HG02884 (cell line): ENCODE measurements at regions not wholly inside any gene's neighbourhood (a gene's known extent, or its start where the extent isn't known, plus 50 kb on each side); places are given as distances from the start of the nearest gene placed in this dataset.

Source experiments
- ATAC-seq: cut with Tn5 transposase; IDR thresholded peaks from one replicate; pipeline ENCODE4 v1.9.1; 2021; ENCODE audit warnings: mild to moderate bottlenecking, moderate library complexity; ENCODE audit not compliant: unreplicated experiment

DNA sequence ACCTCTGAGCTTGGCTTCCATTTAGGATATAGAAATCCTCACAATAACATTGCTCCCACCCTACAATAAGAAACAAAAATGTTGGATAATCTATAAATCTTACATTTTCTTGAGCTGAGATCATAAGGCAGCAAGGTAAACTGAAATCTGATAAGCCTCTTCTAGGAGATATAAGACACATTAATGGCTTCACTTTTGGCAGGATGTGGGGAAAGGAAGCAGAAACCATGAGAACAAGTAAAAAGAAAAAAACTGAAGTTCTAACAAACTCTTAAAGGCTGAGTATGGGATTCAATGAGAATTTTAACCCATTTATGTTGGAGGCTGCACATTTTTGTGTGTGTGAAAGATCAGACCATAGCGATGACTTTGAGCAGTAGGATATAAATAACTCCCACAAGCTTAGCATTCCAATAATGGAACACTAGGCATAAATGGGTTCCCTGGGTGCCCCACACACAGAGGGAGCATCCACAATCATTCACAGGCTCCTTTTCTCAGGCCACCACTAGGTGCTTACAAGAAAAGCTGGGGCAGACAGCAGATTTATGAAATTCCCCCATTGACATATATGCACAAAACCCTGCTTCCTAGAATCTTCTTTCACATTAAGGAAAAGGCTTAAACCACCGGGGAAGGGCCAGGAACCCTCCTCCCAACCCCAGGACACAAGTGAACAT, 564.9 kb upstream of the MGMT start:
- no peak for ATAC-seq

DNA sequence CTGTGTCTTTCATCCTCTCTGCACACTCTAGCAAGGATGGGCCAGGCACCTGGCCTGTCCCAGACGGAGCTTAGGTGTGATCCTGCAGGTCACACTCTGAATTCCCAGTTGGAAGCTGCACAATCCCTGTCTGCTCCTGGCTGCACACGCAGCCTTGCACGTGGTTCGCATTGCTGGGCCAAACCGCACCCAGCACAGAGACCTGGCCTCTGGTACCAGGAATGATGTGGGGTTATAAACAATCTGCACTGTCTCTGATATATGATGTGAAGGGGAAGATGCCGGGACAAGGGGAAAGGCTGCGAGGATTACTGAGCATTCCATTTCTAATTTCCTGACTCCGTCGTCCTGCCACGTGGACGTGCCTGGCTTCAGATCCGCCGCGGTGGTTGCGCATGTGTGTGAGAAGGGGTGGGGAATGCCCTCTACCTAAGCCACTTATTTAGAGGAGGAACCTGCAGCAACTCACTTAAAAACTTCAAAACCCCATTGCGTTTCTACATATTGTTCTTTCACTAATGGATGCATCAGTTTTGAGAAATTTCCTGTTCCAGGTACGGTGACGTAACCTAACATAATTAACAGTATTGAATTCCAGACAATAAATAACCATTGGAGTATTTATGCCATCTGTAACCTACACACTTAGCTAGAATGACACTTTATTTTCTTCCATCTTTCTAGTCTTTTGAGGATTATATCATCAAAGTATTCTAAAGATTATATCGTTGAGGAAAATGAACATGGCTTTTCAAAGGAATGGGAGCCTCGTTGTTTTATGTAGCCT, 559.7 kb upstream of the MGMT start:
- no peak for ATAC-seq

DNA sequence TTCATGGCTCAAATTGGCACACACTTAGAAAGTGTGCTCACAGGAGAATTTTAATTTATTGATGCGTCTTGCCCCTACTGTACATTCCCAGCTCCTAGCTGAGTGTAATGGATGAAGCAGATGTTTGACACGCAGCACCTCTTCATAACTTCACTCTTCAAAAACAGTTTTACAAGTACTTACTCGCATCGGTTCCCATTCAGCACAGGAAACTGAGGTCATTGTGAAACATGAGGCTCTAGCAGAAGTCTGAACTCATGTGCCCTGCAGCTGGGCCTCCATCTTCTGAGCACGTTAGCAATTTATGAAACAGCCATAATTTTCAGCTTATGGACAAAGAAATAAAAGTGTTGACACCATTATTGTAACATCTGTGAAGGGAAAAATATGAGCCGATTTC, 558.9 kb upstream of the MGMT start:
- no peak for ATAC-seq

DNA sequence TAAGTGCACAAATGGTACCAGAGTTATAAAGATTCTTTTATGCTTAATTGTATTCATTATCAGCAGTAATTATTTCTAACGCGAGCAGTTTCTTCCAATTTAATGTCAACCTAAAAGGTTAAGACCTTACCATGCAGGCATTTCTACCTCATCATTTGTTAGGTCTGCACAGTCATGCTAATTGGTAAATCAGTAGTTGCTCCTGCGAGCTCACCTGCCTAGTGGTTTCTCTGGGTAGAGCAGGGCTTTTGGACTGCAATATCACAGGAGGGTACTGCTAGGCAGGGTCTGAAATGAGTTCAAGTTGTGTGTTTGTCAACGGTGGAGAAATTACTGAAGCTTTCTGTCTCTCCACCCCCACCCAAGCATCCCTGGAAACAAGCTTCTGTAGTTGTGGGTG, 558.5 kb upstream of the MGMT start:
- ATAC-seq = no peak

DNA sequence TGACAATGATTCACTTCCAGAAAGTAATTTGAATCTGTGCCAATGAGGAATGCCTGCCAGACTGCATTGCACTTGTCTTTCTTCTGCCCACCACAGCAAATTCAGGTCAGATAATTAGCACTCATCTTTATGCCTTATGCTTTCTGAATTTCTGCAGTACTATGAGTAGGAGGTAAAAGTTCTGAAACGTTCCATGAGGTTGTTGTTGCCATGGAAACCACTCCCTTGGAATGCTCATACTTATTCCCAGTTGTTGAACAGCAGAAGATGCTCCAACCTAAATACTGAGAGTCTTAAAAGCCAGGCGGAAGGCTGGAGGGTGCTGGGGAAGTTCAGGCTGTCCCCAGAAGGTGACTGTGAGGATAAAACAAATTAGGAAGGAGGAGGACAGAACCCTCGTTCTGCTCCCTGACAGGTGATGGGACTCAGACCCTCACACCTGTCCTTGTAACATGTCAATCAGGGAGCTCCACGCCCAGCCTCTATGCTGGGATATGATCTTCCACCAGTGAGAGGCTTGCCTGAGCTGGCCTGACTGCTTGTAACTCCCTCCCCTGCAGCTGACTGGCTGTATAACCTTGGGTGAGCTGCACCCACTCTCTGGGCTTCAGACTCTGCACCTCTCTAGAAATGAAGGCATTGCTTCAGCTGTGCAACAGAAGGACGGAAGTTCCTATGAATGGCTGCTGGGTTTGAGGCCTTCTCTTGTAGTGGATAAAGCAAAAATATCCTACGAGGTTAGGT, 554.3 kb upstream of the MGMT start:
- ATAC-seq = no peak

DNA sequence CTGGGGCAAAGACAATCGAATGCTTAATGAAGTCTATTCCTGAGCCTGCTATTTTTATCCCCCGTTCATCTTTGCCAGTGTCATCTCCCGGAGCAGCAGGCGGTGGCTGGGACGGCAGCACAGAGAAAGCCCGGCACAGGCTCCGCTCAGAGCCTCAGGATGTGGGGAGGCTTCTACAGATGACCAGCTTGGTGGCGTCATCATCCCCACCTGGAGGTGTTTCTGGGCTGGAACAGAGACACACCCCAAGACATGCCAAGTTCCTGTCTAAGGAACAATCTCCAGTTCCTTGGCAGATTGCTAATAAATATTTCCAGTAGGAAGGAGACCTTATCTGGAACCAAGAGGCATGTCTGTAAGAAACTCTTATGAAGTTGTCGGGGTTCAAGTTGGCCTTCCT, 552.4 kb upstream of the MGMT start:
- ATAC-seq = no peak

DNA sequence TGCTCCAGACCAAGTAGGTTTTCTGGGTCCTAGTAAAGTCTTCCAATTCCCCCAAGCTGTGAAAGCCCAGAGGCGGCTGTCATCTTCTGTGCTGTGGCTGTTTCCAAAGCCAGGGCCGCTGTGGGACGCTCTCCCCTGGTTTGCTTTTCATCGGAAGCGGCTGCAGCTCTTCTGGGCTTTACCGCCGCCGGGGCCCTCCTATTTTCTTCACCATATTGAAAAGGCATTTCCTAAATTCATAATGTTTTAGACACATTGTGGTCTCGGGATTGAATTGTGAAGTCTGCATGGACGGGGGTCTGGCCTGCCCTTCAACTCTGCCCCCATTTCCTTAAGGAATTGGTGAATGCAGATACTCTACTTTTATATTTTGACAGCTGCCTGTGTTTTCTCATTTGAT, 551.4 kb upstream of the MGMT start:
- ATAC-seq = no peak

DNA sequence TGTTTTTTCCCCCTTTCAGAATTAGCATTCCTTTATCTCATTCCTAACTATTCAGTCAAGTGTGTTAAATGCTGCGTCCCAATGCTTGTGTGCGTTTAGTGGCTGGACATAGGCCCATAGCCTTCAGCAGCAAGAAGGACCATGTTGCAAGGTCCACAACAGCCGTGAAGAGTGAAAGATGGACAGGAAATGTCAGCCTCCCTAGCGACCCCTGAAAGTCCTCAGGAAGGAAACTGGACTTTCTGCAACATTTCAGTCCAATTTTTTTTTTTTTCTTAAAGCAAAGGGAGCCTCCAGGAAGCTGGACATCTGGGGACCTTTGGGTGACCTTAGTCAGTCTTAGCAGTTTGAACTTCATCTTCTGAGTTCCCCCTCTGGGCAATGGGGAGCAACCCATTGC, 550.7 kb upstream of the MGMT start:
- ATAC-seq = no peak

DNA sequence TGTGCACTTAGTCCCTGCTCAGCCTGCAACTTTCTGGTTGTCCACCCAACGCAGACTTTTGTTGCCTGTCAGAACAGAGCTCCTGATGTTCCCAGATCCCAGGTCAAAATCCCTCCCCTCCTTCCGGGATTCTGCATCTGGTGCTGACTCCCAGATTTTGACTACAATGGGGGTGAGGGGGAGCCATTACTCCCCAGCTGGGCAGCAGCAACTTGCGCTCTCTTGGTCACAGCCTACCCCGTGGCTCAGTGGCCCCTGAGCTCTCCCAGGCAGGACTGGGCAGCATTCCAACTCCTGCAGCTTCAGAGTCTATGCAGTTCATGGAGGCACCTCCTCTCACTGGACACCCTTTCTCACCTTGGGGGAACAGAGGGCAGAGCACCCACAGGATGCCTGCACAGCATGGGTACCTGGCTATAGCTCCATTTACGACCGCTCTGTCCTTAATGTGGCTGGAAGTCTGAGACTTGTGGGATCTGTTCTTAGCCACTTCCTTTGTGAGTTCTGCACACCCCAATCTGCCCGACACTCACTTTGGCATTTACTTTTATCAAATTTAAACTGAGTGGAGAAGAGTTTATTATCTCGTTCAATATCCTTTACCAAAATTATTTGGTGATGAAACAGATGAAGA, 545.5 kb upstream of the MGMT start:
- no peak for ATAC-seq

DNA sequence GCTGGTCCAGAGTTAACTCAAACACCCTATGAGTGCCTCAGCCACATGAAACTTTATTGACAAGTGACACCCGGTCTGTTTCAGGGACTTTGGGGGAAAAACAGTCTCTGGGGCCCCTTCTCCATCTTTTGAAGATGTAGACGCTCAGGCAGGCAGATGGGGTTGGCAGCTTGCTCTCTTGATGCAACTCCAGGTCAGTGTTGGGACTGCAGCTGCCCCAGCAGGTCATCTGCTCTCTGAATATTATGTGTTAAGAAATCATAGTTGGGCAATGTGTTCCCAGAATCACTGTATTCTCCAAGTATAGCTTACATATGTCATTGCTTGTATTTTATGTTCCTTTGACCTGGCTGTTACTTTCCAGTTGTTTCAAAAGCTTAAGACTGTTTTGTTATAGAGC, 544.9 kb upstream of the MGMT start:
- no peak for ATAC-seq

DNA sequence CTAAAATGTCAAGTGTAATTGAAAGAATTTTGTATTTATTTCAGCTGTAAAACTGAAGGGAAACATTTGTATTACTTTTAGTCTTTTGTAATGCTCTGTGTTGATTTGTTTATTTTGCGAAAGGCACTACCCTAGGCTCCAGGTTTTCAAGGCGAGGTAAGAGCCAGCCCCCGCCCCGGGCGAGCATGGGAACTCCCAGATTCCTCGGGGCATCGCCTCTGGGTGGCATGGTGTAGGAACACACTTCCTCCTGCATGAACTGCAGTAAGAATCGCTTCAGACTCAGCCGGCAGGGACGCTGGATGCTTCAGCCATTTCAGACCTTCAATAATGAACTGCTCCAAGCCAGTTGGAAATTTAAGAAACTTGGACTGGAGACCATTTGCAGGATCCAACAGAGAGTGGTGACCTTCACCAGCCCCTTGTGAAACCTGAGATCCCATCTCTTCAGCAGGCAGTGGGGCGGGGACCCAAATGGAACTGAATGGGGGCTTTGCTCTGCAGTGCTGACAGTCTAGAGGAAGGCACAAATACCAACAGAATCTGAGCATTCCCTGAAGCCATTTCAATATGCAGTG, 544.3 kb upstream of the MGMT start:
- ATAC-seq = no peak

DNA sequence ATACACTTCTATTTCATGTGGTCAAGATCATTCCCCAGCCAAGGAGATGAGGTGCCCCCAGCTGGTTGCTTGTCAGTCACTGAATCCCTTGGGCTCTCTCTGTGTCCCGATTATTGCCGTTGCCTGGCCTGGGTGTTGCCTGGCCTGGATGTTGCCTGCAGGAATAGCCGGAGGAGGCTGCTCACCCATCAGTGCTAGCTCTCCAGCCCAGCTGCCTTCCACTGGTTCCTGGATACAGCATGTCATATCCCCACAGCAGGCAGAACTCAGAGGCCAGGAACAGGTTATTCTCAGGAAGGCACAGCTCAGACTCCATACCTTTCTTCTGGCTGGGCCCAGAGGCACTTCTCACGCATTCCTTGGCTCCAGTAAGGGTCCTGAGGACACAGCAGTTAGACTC, 542.1 kb upstream of the MGMT start:
- no peak for ATAC-seq

DNA sequence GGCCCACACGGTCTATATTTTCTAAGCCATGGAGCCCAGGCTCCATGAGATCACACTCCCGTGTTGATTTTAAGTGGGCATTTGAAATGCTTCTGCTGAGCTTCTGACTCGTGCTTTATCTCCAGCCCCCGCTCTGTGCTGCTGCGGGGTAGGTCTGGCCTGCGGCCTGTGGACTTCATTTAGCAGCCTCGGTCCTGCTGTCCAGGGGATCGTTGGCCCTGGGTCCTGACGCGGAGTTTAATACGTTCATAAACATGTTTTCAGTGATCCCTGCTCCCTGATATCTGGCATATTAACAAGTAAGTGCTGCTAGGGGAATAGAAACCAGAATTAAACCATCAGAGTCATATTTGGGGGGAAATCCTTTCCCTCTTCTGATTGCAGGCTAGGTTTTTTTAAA, 540.3 kb upstream of the MGMT start:
- ATAC-seq = no peak

DNA sequence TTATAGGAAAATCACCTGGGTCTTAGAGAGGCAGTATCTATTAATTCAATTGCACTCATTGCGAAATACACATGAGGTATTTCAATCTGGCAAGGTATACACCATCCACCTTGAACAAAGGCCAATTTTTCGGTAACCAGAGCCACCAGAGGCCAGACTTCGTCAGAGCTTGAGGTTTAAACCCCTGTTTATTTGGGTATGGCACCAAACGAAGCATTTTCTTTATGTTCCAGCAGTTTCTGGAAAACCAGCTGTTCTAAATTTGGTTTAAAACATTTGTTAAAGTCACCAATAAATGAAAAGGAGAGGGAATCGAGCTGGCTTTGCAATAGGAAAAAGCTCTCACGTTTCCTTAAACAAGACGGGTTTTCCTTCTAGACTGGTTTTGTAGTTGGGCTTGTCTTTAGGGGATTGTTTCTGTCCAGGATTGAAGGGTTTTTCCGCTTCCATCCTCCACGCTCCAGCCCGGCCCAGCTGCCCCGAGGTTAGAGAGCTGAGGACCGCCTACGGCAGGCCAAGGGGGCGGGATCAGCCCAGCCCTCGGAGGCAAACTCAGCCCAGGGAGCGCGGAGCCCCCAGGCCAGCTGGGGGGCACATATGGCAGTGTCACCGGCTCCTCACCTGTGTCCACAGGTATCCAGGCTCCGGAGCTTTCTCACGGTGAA, 539.4 kb upstream of the MGMT start:
- ATAC-seq = no peak

DNA sequence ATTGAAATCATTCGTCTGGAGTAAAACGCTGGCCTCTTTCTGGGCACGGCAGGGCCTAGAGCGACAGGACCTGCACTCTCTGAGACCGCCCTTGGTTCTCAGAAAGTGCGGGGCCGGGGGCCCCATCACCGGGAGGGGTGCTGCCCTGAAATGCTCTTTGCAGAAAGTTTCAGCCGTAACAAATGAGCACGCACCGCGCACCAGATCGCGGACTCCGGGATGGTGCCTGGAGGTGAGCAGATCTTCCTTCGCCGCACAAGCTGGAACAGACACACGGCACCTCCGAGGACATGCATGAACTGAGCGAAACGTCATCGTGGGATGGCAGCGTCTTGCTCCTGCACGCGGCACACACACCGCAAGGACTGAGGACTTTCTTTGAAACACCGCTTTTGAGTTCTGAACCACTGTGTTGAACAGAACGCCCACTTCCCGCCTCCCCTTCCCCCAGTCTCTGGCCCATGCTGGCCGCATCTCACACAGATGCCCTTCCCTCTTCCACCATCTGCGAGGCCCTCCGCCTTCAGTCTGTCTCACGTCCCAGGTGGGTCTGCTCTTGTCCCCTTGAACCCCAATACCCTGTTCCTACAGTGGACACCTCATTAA, 538.7 kb upstream of the MGMT start:
- ATAC-seq = no peak

DNA sequence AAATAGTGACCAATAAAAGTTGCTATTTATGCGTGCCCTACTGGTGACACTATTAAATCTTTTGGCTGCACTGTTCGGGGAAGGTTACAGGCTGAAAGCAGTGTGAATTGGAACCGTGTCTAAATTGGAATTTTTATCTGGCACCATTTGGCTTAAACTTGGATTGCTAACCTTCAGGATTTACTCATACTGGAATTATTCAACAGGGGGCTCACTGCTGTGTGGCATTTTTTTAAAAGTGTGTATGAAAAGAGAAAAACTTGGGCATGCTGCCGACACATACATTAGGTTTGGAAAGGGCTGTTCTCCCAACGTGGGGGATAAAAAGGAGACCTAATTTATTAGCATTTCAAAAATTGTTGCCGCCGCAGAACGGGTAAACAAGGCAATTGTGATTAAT, 537.9 kb upstream of the MGMT start:
- no peak for ATAC-seq

DNA sequence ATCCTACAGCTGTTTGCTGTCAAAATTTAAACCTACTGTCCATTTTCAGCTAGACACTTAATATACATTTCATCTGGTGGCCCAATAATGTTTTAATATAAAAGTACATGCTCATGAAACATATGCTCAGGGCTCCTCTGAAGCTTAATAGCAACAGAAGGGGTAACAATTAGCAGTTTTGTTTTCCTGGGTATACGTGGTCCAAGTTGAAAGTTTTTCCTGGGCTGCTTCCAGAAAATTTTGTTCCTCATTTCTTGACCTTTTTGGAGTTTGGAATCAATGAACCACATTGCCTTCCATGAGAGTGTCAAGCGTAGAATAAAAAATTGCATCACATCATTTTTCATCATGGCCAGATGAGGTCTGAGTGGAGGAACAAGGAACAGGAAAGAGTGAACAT, 537.3 kb upstream of the MGMT start:
- ATAC-seq = no peak

DNA sequence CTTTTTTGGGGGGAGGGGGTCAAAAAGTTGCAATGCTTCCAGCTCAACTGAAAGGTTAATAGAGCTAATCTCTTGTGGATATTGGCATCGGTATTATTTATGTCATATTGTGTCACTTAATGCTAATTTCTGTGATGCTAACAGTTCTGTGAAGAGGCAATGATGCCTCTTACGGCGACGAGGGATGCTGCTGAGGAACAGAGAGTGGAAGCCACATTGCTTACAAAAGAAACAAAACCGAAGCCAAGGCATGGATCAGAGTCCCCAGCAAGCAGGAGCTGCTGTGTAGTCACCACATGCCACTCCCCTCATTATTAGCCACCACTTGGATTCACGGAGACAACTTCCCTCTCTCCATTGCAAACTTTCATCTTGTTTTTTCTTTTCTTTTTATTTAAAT, 536.5 kb upstream of the MGMT start:
- ATAC-seq = no peak

DNA sequence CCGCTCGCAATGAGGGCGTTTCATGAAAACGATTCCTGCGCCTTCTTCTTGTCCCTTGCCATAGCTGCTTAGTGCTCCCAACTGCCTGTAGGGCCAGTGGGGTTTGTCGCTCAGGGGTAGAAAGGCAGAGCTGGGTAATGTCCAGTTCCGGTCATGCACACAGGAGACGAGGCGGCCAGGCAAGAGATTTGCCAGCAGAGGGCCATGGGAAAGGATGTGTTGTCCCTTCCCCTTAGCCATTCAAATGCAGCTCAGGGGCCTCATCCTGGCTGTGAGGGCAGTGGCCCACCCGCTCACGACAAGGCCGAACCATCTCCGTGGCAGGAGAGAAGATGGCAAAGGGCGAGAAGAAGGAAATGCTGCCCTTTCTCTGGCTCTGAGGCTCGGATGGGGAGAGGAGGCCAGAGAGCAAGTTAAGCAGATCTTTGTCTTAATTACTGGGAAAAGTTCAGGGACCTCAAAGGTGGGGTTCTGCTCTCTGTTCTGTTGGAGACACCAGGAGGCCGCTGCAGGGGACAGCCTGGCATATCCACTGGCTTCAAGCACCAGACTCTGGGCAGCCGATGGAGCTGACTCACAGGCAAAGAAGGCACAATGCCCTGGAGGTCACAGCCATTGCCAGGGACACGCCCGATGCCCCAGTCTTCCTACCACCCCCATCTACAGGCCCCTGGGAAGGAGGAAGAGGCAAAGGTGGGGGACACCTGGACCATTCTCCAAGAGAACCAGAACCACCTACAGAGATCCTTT, 534.8 kb upstream of the MGMT start:
- no peak for ATAC-seq

DNA sequence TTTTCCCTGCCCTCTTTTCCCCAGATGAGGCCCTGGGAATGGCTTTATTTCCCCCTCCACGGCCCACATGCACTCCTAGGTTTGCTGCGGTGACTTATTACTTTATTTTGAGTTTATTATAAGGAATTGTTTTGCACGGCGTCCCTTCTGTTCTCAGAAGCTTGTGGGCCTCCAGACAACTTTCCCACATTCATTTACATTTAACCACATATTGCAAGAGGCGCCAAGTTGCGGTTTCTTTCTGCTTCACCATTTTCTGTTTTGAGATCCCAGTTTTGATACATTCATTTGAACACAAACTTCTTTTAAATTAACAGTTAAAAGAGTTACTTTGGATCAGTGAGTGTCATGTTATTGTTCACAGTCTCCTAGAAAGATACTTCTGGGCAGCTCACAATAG, 532.5 kb upstream of the MGMT start:
- no peak for ATAC-seq
